Lung (tissue), 9 donors: ENCODE measurements at regions not wholly inside any gene's neighbourhood (a gene's known extent, or its start where the extent isn't known, plus 50 kb on each side); places are given as distances from the start of the nearest gene placed in this dataset.
A peak's percentile ranks its signal among the peaks of the same experiment; 100 is the strongest.
"Not testable (repeated sequence)": the region's sequence is repeated elsewhere in the genome, so short reads cannot be mapped to it uniquely, and the experiment has no call there.

Source experiments
- ATAC-seq: fragments of 200-7000 bp; cut with Tn5 transposase; one replicate; pipeline ENCODE4 v1.9.1; 2020; ENCODE audit warnings: moderate number of reproducible peaks; ENCODE audit not compliant: insufficient read depth, low FRiP score
- DNase-seq, 3 donors: peaks; one replicate each; pipeline ENCODE4 v3.0.0-alpha.2; 2013 to 2017
- H3K27ac ChIP-seq, 2 donors: one replicate each; pipeline ENCODE4 v1.5.1; 2013; ENCODE audit warnings: mild to moderate bottlenecking in 2 of 2, moderate library complexity in 2 of 2, control low read depth in 1 of 2, inconsistent platforms in 1 of 2, low read depth in 1 of 2, low read length in 1 of 2
- H3K27me3 ChIP-seq, 3 donors: one replicate each; pipeline ENCODE4 v1.5.1; 2013; ENCODE audit warnings: low read length in 2 of 3; ENCODE audit not compliant: control insufficient read depth in 3 of 3, insufficient read depth in 3 of 3
- H3K36me3 ChIP-seq, 4 donors: one replicate each; pipeline ENCODE4 v1.5.1; 2013; ENCODE audit warnings: low read length in 4 of 4, mild to moderate bottlenecking in 1 of 4, moderate library complexity in 1 of 4; ENCODE audit not compliant: control insufficient read depth in 4 of 4, insufficient read depth in 4 of 4
- H3K4me1 ChIP-seq, 5 donors: one replicate each; pipeline ENCODE4 v1.5.1; 2013; ENCODE audit warnings: low read length in 5 of 5, mild to moderate bottlenecking in 2 of 5, moderate library complexity in 1 of 5; ENCODE audit not compliant: control insufficient read depth in 5 of 5, insufficient read depth in 5 of 5
- H3K4me3 ChIP-seq: one replicate; pipeline ENCODE4 v1.5.1; 2013; ENCODE audit warnings: mild to moderate bottlenecking, control low read depth, moderate library complexity
- H3K9ac ChIP-seq, 2 donors: one replicate each; pipeline ENCODE4 v1.5.1; 2013; ENCODE audit warnings: low read length in 2 of 2, control low read depth in 1 of 2; ENCODE audit not compliant: insufficient read depth in 1 of 2
- H3K9me3 ChIP-seq, 4 donors: one replicate each; pipeline ENCODE4 v1.5.1; 2013; ENCODE audit warnings: low read length in 3 of 4, mild to moderate bottlenecking in 1 of 4, moderate library complexity in 1 of 4; ENCODE audit not compliant: control insufficient read depth in 4 of 4, insufficient read depth in 3 of 4
- WGBS, 2 donors: extraction: QIAGEN DNeasy Blood & Tissue Kit; methylation state at CpG; one replicate each; pipeline ENCODE4 v1.1.7; 2013; 5-methylcytosine and 5-hydroxymethylcytosine counted together
- donor health status: Bipolar disorder and iron deficiency.
- donor health status: healthy.
- donor health status: DM: yes; HTN: yes; CAD: no.

- not testable (repeated sequence) for ATAC-seq, H3K36me3 ChIP-seq, H3K9ac ChIP-seq, H3K9me3 ChIP-seq, H3K4me3 ChIP-seq, H3K27ac ChIP-seq, H3K27me3 ChIP-seq, H3K4me1 ChIP-seq, DNase-seq
- 0 to 8% methylated on average over 5 to 9 of the region's 33 CpGs for WGBS, 2 donors
Observed at GRCh38 chrX:115840729-115841409, 279.9 kb downstream of the PLS3 start.

GRCh38 chrX:115850986-115851385, 290.0 kb downstream of the PLS3 start:
- not testable (repeated sequence) for ATAC-seq

GRCh38 chrX:115853260-115853659, 292.3 kb downstream of the PLS3 start:
- not testable (repeated sequence) for DNase-seq
- 73 to 96% methylated on average over 7 to 11 of the region's 32 CpGs for WGBS, 2 donors

More at GRCh38 chrX:115850986-115851385, 290.0 kb downstream of the PLS3 start:
- 91% methylated on average over 7 of the region's 23 CpGs; no CpG with 5 or more reads in 1 of the 2 donors for WGBS, 2 donors
- not testable (repeated sequence) for DNase-seq, H3K9me3 ChIP-seq, H3K4me1 ChIP-seq, H3K36me3 ChIP-seq, H3K9ac ChIP-seq, H3K27ac ChIP-seq, H3K27me3 ChIP-seq, H3K4me3 ChIP-seq

GRCh38 chrX:115881170-115881569, 289.4 kb upstream of the AGTR2 start:
- H3K9ac ChIP-seq, H3K9me3 ChIP-seq, DNase-seq, H3K27ac ChIP-seq, H3K36me3 ChIP-seq, H3K4me1 ChIP-seq, ATAC-seq, H3K4me3 ChIP-seq, H3K27me3 ChIP-seq: not testable (repeated sequence)
- WGBS, 2 donors = 67 to 100% methylated on average over 1 of the region's 15 CpGs

More at GRCh38 chrX:115853260-115853659, 292.3 kb downstream of the PLS3 start:
- not testable (repeated sequence) for H3K9me3 ChIP-seq, ATAC-seq, H3K9ac ChIP-seq, H3K4me3 ChIP-seq, H3K27ac ChIP-seq, H3K36me3 ChIP-seq, H3K27me3 ChIP-seq, H3K4me1 ChIP-seq

GRCh38 chrX:115884121-115884520, 286.4 kb upstream of the AGTR2 start:
- H3K36me3 ChIP-seq, H3K4me3 ChIP-seq, H3K4me1 ChIP-seq, H3K27me3 ChIP-seq, ATAC-seq, H3K27ac ChIP-seq, H3K9ac ChIP-seq, H3K9me3 ChIP-seq, DNase-seq: not testable (repeated sequence)
- no CpG with 5 or more reads among the region's 13 CpGs for WGBS, 2 donors

GRCh38 chrX:115888041-115888440, 282.5 kb upstream of the AGTR2 start:
- H3K36me3 ChIP-seq, H3K9me3 ChIP-seq, H3K4me1 ChIP-seq, H3K4me3 ChIP-seq, H3K27me3 ChIP-seq, H3K9ac ChIP-seq, ATAC-seq: not testable (repeated sequence)
- H3K27ac ChIP-seq = peak overlapping the region in 1 of 2 donors; percentile 53
- 41% methylated on average over 14 of the region's 29 CpGs; no CpG with 5 or more reads in 1 of the 2 donors for WGBS, 2 donors
- peak in 1 of 3 donors; percentile 65 for DNase-seq

- not testable (repeated sequence) for H3K27me3 ChIP-seq, H3K4me3 ChIP-seq, H3K9ac ChIP-seq, H3K4me1 ChIP-seq, ATAC-seq, H3K9me3 ChIP-seq, DNase-seq, H3K36me3 ChIP-seq, H3K27ac ChIP-seq
- WGBS, 2 donors = 47% methylated on average over 17 of the region's 39 CpGs; no CpG with 5 or more reads in 1 of the 2 donors
Observed at GRCh38 chrX:115888519-115888918, 282.0 kb upstream of the AGTR2 start.
